ENCODE measurements at regions not wholly inside any gene's neighbourhood (a gene's known extent, or its start where the extent isn't known, plus 50 kb on each side); places are given as distances from the start of the nearest gene placed in this dataset.

DNA sequence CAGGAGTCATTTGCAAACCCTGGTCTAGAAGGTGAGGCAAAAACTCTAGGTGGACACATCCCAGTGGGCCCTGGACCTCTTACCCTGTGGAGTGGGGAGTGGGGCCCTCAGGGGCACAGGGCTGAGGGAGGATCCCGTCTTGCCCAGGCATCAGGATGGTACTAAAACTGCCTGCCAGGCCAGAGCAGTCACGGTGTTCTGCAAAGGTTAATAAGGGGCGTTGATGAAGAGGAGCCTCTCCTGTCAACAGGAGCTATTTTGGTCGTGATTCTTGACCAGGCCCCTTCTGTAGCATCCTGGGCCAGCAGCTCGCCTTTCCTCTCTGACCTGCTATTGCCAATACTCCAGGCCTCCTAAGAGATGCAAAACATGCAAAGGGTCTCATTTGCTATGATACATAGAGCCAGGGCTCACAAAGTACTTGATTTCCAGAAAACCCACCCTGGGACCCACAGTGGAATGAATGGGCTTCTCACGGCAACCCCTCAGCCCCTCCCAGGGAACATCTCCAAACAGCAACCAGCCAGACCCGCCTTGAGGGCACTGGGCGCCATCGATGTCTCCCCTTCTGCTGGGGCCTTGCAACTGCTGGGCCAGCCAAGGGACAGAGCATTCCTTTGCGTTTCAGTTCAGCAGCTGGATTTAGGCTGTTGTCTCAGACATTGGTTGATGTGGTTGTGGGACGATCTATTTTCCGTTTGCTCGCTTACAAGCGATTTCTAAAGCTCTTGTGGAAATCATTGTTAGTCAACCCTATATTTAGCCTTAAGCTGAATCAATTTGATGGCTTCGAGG, 111.1 kb downstream of the PDCL3 start:
- Histone ChIP-seq H3K4me3 (ENCODE audit: insufficient read depth, low read depth, low read length) (no peak overlapping the region), H3K36me3 (replicated peaks; ENCODE audit: control insufficient read depth, insufficient read depth, low read length) (no peaks in the 10 kb centered on the region), H3K27me3 (ENCODE audit: control insufficient read depth, insufficient read depth, low read length) (no peaks in the 10 kb centered on the region)
- no peak for DNase-seq

DNA sequence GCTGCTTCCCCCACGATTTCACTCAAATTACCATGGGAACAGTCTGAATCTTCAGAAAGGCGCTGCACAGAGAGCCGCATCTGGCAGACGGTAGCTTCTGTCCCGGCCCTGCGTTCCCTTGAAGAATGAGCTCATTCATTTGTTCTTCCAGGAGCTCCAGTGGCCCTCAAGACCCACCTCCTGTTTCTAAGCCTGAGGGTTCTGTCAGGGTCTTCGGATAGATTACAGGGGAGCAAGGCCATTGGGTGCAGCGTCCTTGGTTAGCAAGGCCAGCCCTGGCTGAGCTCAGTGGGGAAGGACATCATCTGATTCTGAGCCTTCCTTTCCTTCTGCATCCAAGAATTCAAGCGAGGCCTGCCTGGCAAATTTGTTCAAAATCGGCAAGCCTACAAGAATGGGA, 111.9 kb downstream of the PDCL3 start:
- H3K4me3 ChIP-seq (ENCODE audit: insufficient read depth, low read depth, low read length), result no peak overlapping the region
- no peaks in the 10 kb centered on the region for H3K27me3 ChIP-seq (ENCODE audit: control insufficient read depth, insufficient read depth, low read length)
- H3K36me3 ChIP-seq (replicated peaks; ENCODE audit: control insufficient read depth, insufficient read depth, low read length), result no peaks in the 10 kb centered on the region
- DNase-seq, result no peak

DNA sequence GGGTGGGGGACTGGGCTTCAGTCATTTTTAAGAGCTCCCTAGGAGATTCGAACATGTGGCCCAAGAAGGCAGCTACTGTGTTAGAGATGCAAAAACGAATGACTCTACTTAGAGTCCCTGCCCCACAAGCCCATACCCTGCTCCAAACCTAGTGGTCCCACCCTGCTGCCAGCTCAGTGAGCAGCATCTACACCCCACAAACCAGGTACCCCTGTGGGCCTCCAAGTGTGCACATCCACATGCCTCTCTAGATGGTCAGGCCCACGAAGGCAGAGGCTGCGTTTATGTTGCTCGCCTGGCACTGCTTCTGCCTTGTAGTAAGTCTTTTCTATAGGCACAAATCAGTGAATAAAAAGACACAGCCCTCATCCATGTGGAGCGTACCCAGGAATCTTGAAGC, 112.6 kb downstream of the PDCL3 start:
- Histone ChIP-seq H3K4me3 (ENCODE audit: insufficient read depth, low read depth, low read length) (no peak overlapping the region), H3K27me3 (ENCODE audit: control insufficient read depth, insufficient read depth, low read length) (no peaks in the 10 kb centered on the region), H3K36me3 (replicated peaks; ENCODE audit: control insufficient read depth, insufficient read depth, low read length) (no peaks in the 10 kb centered on the region)
- no peak for DNase-seq

DNA sequence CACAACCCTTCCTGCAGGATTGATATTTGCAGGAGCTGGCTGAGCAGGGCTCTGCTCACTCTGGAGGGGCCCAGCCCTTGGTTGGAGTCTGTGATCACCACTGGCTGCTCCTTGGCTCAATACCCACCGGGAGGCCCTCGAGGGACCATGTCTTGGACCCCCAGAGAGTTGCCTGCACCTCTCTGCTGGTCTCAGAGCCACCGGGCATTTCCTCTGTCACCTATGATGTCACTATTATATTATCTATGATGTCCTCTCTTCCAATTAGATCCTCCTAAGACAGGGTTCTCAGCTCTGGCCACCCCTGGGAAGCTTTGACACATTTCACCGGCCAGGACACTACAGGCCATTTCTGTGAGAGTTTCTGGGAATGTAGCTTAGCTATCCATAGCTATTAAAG, 113.1 kb downstream of the PDCL3 start:
- no peaks in the 10 kb centered on the region for H3K36me3 ChIP-seq (replicated peaks; ENCODE audit: control insufficient read depth, insufficient read depth, low read length)
- no peaks in the 10 kb centered on the region for H3K27me3 ChIP-seq (ENCODE audit: control insufficient read depth, insufficient read depth, low read length)
- H3K4me3 ChIP-seq (ENCODE audit: insufficient read depth, low read depth, low read length), result no peak overlapping the region
- no peak for DNase-seq

DNA sequence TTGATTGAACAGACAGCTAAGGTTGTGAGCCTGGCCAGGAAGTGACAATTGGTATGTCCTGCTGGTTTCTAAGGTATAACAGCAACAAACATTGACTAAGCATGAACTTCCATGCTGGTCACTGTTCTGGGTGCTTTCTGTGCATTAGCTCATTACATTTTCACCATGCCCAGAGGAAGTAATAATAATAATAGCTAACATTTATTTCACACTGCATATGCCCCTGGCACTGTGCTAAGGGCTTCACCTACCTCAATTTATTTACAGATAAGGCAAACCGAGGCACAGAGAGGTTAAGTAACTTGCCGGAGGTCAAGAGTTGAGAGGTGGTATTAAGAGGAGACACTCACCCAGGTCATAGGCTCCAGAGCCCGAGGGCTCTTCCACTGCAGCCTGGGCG, 113.6 kb downstream of the PDCL3 start:
- no peaks in the 10 kb centered on the region for H3K36me3 ChIP-seq (replicated peaks; ENCODE audit: control insufficient read depth, insufficient read depth, low read length)
- no peak overlapping the region for H3K4me3 ChIP-seq (ENCODE audit: insufficient read depth, low read depth, low read length)
- H3K27me3 ChIP-seq (ENCODE audit: control insufficient read depth, insufficient read depth, low read length), result no peaks in the 10 kb centered on the region
- DNase-seq, result no peak

DNA sequence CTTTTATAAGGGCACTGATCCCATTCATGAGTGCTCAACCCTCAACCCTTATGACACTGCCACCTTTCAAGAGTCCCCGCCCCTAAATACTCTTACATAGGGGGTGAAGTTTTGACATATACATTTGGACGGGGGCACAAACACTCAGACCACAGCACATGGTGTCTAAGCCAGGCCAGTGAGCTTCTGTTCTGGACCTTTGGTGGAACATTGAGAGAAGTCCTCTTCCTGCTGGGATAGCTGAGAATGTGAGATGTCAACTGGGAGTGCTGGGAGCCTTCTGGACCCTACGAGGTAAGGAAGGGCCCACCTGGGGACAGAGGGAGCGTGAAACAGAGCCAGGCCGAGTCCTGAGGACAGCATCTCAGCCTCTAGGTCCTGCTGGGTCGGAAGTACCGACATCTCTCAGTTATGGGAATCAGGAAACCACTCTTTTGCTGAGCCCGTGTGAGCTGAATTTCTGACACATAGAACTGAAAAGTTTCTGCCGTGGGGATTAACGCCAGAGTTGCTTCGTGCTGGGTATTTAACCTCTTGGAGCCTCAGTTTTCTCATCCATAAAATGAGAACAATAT, 114.9 kb downstream of the PDCL3 start:
- no peak for DNase-seq
- no peaks in the 10 kb centered on the region for H3K36me3 ChIP-seq (replicated peaks; ENCODE audit: control insufficient read depth, insufficient read depth, low read length)
- no peak overlapping the region for H3K4me3 ChIP-seq (ENCODE audit: insufficient read depth, low read depth, low read length)
- H3K27me3 ChIP-seq (ENCODE audit: control insufficient read depth, insufficient read depth, low read length), result no peaks in the 10 kb centered on the region

DNA sequence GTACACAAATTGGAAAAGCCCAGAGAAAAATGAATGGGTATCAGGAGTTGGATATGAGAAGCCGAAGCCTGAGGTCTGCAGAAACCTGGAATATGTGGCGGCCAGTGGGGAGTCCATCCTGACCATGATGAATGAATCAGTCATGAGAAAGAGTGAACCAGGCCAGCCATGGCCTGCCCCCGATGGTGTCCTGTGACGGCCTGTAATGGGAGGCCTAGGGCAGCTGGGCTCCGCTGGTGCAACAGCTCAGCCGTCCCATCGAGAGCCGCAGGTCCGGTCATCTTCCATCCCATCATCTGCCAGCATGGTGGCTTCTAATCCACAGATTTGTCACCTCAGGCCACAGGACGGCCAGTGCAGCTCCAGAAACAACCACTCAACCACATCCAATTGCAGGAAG, 116.4 kb downstream of the PDCL3 start:
- Histone ChIP-seq H3K27me3 (ENCODE audit: control insufficient read depth, insufficient read depth, low read length) (no peaks in the 10 kb centered on the region), H3K4me3 (ENCODE audit: insufficient read depth, low read depth, low read length) (no peak overlapping the region), H3K36me3 (replicated peaks; ENCODE audit: control insufficient read depth, insufficient read depth, low read length) (no peaks in the 10 kb centered on the region)
- no peak for DNase-seq

DNA sequence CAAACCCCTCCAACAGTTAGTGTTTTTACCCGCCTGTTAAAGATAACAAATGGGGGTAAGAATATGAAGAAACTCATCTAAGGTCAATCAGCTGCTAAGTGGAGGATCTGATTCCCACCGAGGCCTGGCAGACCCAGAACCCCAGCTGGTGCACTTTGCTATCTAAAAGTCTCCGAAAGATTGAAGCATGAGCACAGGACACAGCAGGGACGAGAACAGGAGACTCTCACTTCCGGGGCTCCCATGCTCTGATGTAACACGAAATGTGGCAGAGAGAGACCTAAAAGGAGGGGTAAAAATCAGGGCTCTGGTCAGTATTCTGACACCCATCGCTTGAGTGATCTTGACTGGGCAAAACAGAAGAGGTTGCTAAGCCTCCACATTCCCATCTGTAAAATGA, 119.7 kb downstream of the PDCL3 start:
- Histone ChIP-seq H3K4me3 (ENCODE audit: insufficient read depth, low read depth, low read length) (no peak overlapping the region), H3K36me3 (replicated peaks; ENCODE audit: control insufficient read depth, insufficient read depth, low read length) (no peaks in the 10 kb centered on the region), H3K27me3 (ENCODE audit: control insufficient read depth, insufficient read depth, low read length) (no peaks in the 10 kb centered on the region)
- no peak for DNase-seq

DNA sequence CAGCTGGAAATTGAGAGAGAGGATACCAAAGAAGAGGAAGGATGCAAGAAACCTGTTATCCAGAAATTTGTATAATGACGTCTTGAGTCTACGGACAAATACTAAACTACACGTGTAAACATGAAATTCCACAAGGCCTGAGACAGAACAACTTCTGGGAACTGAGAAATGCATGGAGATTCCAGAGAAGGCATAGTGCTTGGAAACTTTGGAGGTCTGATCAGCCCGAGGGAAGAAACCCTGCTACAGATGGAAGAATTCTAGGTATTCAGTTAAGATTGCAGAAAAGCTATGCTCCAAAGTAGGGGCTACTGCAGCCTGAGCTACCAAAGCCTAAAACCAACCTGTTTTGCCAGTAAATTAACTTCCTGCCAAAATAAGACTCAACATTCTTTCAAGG, 120.4 kb downstream of the PDCL3 start:
- Histone ChIP-seq H3K4me3 (ENCODE audit: insufficient read depth, low read depth, low read length) (no peak overlapping the region), H3K27me3 (ENCODE audit: control insufficient read depth, insufficient read depth, low read length) (no peaks in the 10 kb centered on the region), H3K36me3 (replicated peaks; ENCODE audit: control insufficient read depth, insufficient read depth, low read length) (no peaks in the 10 kb centered on the region)
- no peak for DNase-seq

DNA sequence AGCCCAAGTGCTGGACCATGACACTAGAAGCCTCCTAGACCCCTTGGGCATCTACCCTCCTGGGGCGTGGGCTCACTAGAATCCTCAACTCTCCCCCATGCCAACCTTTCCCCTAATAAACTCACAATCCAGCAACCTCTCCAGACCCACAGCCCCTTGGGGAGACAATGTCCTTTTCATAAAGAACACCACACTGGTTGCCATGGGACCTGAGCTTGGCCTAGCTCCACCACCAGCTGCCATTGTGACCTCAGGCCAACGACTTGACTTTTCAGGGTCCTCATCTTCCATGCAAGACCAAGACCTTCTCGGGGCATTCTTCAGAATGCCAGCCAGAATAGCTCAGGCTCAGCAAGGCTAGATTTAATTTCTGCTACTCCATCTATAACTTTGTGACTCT, 128.1 kb upstream of the NPAS2 start:
- Histone ChIP-seq H3K36me3 (replicated peaks; ENCODE audit: control insufficient read depth, insufficient read depth, low read length) (no peaks in the 10 kb centered on the region), H3K27me3 (ENCODE audit: control insufficient read depth, insufficient read depth, low read length) (no peaks in the 10 kb centered on the region), H3K4me3 (ENCODE audit: insufficient read depth, low read depth, low read length) (no peak overlapping the region)
- no peak for DNase-seq

DNA sequence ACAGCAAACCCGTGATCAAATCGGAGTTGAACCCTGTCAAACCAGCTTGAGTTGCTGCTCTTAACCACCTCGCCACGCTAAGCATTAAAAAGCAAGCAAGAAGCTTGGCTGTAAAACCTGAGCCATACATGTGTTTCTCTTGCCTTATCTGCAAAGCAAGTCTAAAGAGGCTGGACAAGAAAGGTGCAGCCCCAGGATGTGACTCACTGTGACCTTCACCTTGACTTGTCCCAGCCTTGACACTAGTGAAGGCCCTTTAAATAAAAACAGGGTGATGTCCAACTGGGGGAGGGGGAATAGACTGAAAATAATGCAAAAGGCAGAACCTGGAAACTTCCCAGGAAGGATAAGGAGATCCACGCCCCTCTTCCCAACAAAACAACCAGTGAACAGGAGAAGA, 127.6 kb upstream of the NPAS2 start:
- Histone ChIP-seq H3K4me3 (ENCODE audit: insufficient read depth, low read depth, low read length) (no peak overlapping the region), H3K36me3 (replicated peaks; ENCODE audit: control insufficient read depth, insufficient read depth, low read length) (no peaks in the 10 kb centered on the region), H3K27me3 (ENCODE audit: control insufficient read depth, insufficient read depth, low read length) (no peaks in the 10 kb centered on the region)
- DNase-seq, result no peak

DNA sequence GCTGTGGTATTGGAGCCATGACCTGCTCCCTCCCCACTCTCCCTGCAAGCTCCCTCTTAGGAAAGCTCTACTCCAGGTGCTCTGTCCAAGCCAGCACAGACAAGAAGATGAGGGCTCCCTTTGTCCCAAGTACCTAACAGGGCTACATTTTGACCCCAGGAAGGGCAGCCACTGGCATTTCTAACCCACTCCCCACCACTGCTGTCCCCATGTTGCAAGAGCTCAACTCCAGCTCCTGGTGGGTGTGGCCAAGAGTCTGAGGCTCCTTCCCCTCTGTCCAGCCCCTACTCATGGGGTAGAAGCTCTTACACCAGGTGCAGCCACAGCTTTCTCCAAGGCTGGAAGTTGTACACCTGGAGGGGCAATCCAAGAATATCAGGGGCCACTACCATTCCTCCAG, 127.0 kb upstream of the NPAS2 start:
- H3K4me3 ChIP-seq (ENCODE audit: insufficient read depth, low read depth, low read length), result no peak overlapping the region
- no peaks in the 10 kb centered on the region for H3K36me3 ChIP-seq (replicated peaks; ENCODE audit: control insufficient read depth, insufficient read depth, low read length)
- DNase-seq, result no peak
- no peaks in the 10 kb centered on the region for H3K27me3 ChIP-seq (ENCODE audit: control insufficient read depth, insufficient read depth, low read length)

DNA sequence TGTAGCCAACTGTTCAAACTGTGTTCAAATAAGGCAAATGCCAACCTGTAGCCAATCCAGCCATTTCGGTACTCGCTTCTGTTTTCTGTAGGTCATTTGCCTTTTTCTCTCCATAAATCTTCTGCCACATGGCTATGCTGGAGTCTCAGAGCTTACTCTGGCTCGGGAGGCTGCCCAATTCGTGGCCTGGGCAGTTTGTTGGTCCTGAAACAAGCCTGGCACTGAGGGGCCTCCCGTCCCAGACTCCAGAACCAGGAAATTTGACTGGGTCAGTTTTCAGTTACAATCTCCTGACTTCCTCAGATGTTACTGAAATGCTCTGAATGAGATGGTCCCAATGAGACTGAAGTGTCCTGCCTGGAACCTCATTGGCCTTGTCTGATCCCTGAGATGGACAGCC, 120.8 kb upstream of the NPAS2 start:
- no peak for DNase-seq
- H3K4me3 ChIP-seq (ENCODE audit: insufficient read depth, low read depth, low read length), result no peak overlapping the region
- no peaks in the 10 kb centered on the region for H3K27me3 ChIP-seq (ENCODE audit: control insufficient read depth, insufficient read depth, low read length)
- no peaks in the 10 kb centered on the region for H3K36me3 ChIP-seq (replicated peaks; ENCODE audit: control insufficient read depth, insufficient read depth, low read length)

DNA sequence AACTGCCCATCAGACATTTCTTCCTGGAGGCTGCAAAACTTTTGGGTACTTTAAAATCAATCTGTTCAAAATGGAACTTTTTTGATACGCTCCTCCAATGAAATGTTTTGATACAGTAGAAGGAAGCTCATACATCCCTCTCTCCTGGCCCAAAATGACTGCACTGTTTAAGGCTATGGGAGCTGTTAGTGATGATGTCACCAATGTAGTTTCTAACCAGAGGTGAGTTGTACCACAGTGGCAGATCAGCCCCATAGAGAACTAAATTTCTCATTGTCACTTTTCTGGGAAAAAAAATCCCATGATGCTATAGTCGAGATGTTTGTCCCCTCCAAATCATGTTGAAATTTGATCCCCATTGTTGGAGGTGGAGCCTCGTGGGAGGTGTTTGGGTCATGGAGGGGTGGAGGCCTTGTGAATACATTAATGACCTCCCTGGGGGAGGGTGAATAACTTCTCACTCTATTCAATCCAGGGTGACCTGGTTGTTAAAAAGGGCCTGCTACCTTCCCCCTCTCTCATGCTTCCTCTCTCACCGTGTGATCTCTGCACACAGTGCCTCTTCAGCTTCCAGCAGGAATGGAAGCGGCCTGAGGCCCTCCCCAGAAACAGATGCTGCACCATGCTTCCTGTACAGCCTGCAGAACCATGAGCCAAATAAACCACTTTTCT, 117.4 kb upstream of the NPAS2 start:
- no peaks in the 10 kb centered on the region for H3K36me3 ChIP-seq (replicated peaks; ENCODE audit: control insufficient read depth, insufficient read depth, low read length)
- H3K4me3 ChIP-seq (ENCODE audit: insufficient read depth, low read depth, low read length), result no peak overlapping the region
- H3K27me3 ChIP-seq (ENCODE audit: control insufficient read depth, insufficient read depth, low read length), result no peaks in the 10 kb centered on the region
- no peak for DNase-seq

DNA sequence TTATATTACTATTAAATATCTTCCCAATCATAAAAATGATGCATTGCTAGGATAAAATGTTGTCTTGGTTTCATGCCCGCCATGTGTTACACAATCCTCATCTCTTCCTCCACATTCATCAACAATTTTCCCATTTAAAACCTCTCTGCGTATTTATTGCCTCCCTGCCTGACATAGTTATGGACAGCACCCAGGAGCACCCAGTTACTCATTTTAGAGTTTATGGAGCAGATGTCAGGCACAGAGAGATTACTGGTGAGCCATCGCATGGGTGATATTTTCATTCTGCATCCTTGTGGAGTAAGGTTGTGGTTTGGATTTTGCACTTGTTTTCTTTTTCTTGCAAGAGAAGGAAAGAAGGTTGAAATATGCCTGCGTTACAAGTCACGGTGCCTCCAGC, 116.7 kb upstream of the NPAS2 start:
- H3K36me3 ChIP-seq (replicated peaks; ENCODE audit: control insufficient read depth, insufficient read depth, low read length), result no peaks in the 10 kb centered on the region
- no peaks in the 10 kb centered on the region for H3K27me3 ChIP-seq (ENCODE audit: control insufficient read depth, insufficient read depth, low read length)
- no peak overlapping the region for H3K4me3 ChIP-seq (ENCODE audit: insufficient read depth, low read depth, low read length)
- DNase-seq, result no peak

All from H7 (cell line).